Endothelial cell of umbilical vein (primary cell): ENCODE measurements at regions not wholly inside any gene's neighbourhood (a gene's known extent, or its start where the extent isn't known, plus 50 kb on each side); places are given as distances from the start of the nearest gene placed in this dataset.
A peak's percentile ranks its signal among the peaks of the same experiment; 100 is the strongest.

ENCODE experiments used
- BruUV-seq: library from RNA; stranded (reverse); fragments of 400-500 nt; replicated peaks from 2 replicates; lab custom pipeline; 2021; lab: Mats Ljungman, UMichigan
- CTCF ChIA-PET: fragments of 300-600, 350-600 bp; sonication (Branson Sonifier 250); formaldehyde crosslinking; loops from one replicate; lab custom pipeline; 2021; ENCODE audit warnings: antibody characterized with exemption, inconsistent platforms; lab: Charles Lee
- POLR2A ChIA-PET: fragments of 300-600, 350-600 bp; sonication (Branson Sonifier 250); formaldehyde crosslinking; loops from one replicate; lab custom pipeline; 2021; ENCODE audit warnings: antibody characterized with exemption, inconsistent platforms; lab: Charles Lee
- DNase-seq: peaks from one replicate; pipeline ENCODE4 v3.0.0-alpha.2; 2011; ENCODE audit warnings: low read depth, low spot score
- FAIRE-seq: peaks from 2 replicates; lab custom pipeline; 2011; peaks lifted over from hg19 to GRCh38; lab: Jason Lieb, UNC
- H2AFZ ChIP-seq: 2 replicates; pipeline ENCODE4 v1.6.0; 2012; ENCODE audit warnings: low read depth, low read length, control low read depth, inconsistent platforms
- H3K27ac ChIP-seq: 2 replicates; pipeline ENCODE4 v1.5.1; 2011; ENCODE audit warnings: low read depth, mild to moderate bottlenecking, control low read depth, low read length, moderate library complexity; ENCODE audit not compliant: insufficient read depth
- H3K27me3 ChIP-seq, 2 experiments: 2 replicates each; pipeline versions ENCODE4 v1.6.0 to v1.6.1; 2011; ENCODE audit warnings: low read length in 2 of 2, mixed read lengths in 1 of 2; ENCODE audit not compliant: control insufficient read depth in 2 of 2, insufficient read depth in 2 of 2
- H3K36me3 ChIP-seq, 2 experiments: 2 replicates in 1 of 2; 3 replicates in 1 of 2; pipeline ENCODE4 v1.5.1; 2011; ENCODE audit warnings: low read length in 2 of 2, mild to moderate bottlenecking in 1 of 2, moderate library complexity in 1 of 2; ENCODE audit not compliant: control insufficient read depth in 2 of 2, insufficient read depth in 2 of 2; ENCODE audit errors: extremely low read depth in 1 of 2
- H3K4me1 ChIP-seq: 3 replicates; pipeline ENCODE4 v1.5.1; 2011; ENCODE audit warnings: mild to moderate bottlenecking, low read length; ENCODE audit not compliant: control insufficient read depth, insufficient read depth; ENCODE audit errors: extremely low read depth
- H3K4me2 ChIP-seq: 2 replicates; pipeline ENCODE4 v1.6.1; 2011; ENCODE audit warnings: low read length, control low read depth, mixed read lengths; ENCODE audit not compliant: insufficient read depth
- H3K4me3 ChIP-seq, 3 experiments: fragments of 200-600 bp in 1 of 3; sonication (generic), shearing (Covaris generic) in 1 of 3; replicated peaks in 1 of 3; 2 replicates each; pipeline ENCODE4 v1.5.1; 2011 to 2016; ENCODE audit warnings: control low read depth in 3 of 3, low read length in 3 of 3, mild to moderate bottlenecking in 2 of 3, inconsistent platforms in 1 of 3, low read depth in 1 of 3, moderate library complexity in 1 of 3; ENCODE audit not compliant: insufficient read depth in 1 of 3
- H3K79me2 ChIP-seq: 2 replicates; pipeline ENCODE4 v1.6.0; 2012; ENCODE audit warnings: low read length, inconsistent platforms; ENCODE audit not compliant: control insufficient read depth, insufficient read depth
- H3K9ac ChIP-seq: replicated peaks from 2 replicates; pipeline ENCODE3; 2011; ENCODE audit warnings: low read length, control low read depth; ENCODE audit not compliant: insufficient read depth; ENCODE audit errors: extremely low read depth
- H3K9me1 ChIP-seq: replicated peaks from 3 replicates; pipeline ENCODE4 v1.6.0; 2011; ENCODE audit warnings: mild to moderate bottlenecking, low read length; ENCODE audit not compliant: control insufficient read depth, insufficient read depth; ENCODE audit errors: extremely low read depth
- H3K9me3 ChIP-seq: replicated peaks from 2 replicates; pipeline ENCODE4 v1.5.1; 2012; ENCODE audit warnings: low read length, inconsistent platforms; ENCODE audit not compliant: control insufficient read depth, insufficient read depth
- H4K20me1 ChIP-seq: replicated peaks from 2 replicates; pipeline ENCODE3; 2011; ENCODE audit warnings: mild to moderate bottlenecking, low read length; ENCODE audit not compliant: control insufficient read depth, insufficient read depth; ENCODE audit errors: extremely low read depth
- EZH2 ChIP-seq: IDR thresholded peaks from 2 replicates; pipeline ENCODE4 v1.6.1; 2012; ENCODE audit warnings: borderline replicate concordance, low read depth, mild to moderate bottlenecking, moderate library complexity, low read length, inconsistent platforms; ENCODE audit not compliant: severe bottlenecking
- FOS ChIP-seq: IDR thresholded peaks from 2 replicates; pipeline ENCODE4 v1.6.1; 2011; ENCODE audit warnings: mild to moderate bottlenecking, low read length, moderate library complexity, borderline replicate concordance; ENCODE audit not compliant: insufficient read depth
- GATA2 ChIP-seq: IDR thresholded peaks from 2 replicates; pipeline ENCODE4 v1.7.0; 2011; ENCODE audit warnings: low read depth, mild to moderate bottlenecking, moderate library complexity, mixed read lengths, low read length; ENCODE audit not compliant: insufficient read length, insufficient read depth
- JUN ChIP-seq: IDR thresholded peaks from 2 replicates; pipeline ENCODE4 v1.6.1; 2011; ENCODE audit warnings: borderline replicate concordance, low read depth; ENCODE audit not compliant: insufficient read length, insufficient read depth
- MYC ChIP-seq: IDR thresholded peaks from one replicate; pipeline ENCODE4 v1.6.1; 2011; ENCODE audit warnings: mild to moderate bottlenecking, low read depth, low read length
- POLR2A ChIP-seq: IDR thresholded peaks from 2 replicates; pipeline ENCODE4 v1.6.1; 2012; ENCODE audit warnings: low read depth, mild to moderate bottlenecking, control low read depth, low read length
- POLR2AphosphoS5 ChIP-seq: IDR thresholded peaks from 2 replicates; pipeline ENCODE4 v1.6.1; 2012; ENCODE audit warnings: low read depth, mild to moderate bottlenecking, control low read depth, low read length, moderate library complexity; ENCODE audit not compliant: insufficient read depth
- dilution Hi-C: fragments of 300-500 bp; cut with MboI; formaldehyde crosslinking; loops from one replicate; pipeline ENCODE4 v1.15.0; 2019; ENCODE audit warnings: low sequenced_read_pairs; ENCODE audit not compliant: extremely low pct_ligation_motif_present
- intact Hi-C: fragments of 100-400 bp; cut with micrococcal nuclease; formaldehyde crosslinking; loops from one replicate; pipeline ENCODE4 v1.10.0; 2022
- TF ChIP-seq, protein P1 (sequence below), 2 donors: IDR thresholded peaks; 1 replicate in 1 of 2; 2 replicates in 1 of 2; pipeline ENCODE4 v1.5.1; 2011; ENCODE audit warnings: low read length in 2 of 2, mild to moderate bottlenecking in 2 of 2, moderate library complexity in 2 of 2, control low read depth in 1 of 2, inconsistent platforms in 1 of 2, low read depth in 1 of 2; ENCODE audit not compliant: insufficient read depth in 1 of 2; ENCODE audit errors: extremely low read depth in 1 of 2
- TF ChIP-seq, protein P2 (sequence below): IDR thresholded peaks from 2 replicates; pipeline ENCODE4 v1.6.1; 2011; ENCODE audit not compliant: insufficient read depth, insufficient read length

- Histone ChIP-seq H3K9me1 (no peaks in the 10 kb centered on the region), H3K9ac (no peak overlapping the region), H3K4me1 (peaks cover 8% of the 10 kb centered on the region), H3K4me2 (no peak overlapping the region), H3K9me3 (no peaks in the 10 kb centered on the region), H3K79me2 (no peaks in the 10 kb centered on the region), H3K36me3 (no peaks in the 10 kb centered on the region), H3K27me3 (no peaks in the 10 kb centered on the region), H2AFZ (no peak overlapping the region), H4K20me1 (no peaks in the 10 kb centered on the region), H3K4me3 (no peak overlapping the region), H3K27ac (no peak overlapping the region)
- ChIA-PET CTCF (no interaction called here), POLR2A (no interaction called here)
- no TSS peak for BruUV-seq
- TF ChIP-seq POLR2AphosphoS5 (no peak), POLR2A (no peak), FOS (peak; percentile 24), MYC (no peak), JUN (no peak), EZH2 (no peak), GATA2 (peak; percentile 80)
- TF ChIP-seq, protein P1, sequence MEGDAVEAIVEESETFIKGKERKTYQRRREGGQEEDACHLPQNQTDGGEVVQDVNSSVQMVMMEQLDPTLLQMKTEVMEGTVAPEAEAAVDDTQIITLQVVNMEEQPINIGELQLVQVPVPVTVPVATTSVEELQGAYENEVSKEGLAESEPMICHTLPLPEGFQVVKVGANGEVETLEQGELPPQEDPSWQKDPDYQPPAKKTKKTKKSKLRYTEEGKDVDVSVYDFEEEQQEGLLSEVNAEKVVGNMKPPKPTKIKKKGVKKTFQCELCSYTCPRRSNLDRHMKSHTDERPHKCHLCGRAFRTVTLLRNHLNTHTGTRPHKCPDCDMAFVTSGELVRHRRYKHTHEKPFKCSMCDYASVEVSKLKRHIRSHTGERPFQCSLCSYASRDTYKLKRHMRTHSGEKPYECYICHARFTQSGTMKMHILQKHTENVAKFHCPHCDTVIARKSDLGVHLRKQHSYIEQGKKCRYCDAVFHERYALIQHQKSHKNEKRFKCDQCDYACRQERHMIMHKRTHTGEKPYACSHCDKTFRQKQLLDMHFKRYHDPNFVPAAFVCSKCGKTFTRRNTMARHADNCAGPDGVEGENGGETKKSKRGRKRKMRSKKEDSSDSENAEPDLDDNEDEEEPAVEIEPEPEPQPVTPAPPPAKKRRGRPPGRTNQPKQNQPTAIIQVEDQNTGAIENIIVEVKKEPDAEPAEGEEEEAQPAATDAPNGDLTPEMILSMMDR (IDR thresholded peaks at IDR 0.05; ENCODE audit: extremely low read depth in 1 of 2, insufficient read depth in 1 of 2, low read depth in 1 of 2, low read length in 2 of 2): no peak
- TF ChIP-seq, protein P2, sequence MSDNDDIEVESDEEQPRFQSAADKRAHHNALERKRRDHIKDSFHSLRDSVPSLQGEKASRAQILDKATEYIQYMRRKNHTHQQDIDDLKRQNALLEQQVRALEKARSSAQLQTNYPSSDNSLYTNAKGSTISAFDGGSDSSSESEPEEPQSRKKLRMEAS: no peak
- intact Hi-C loops: no loop called here
- DNase-seq (peak; percentile 60), FAIRE-seq (peak; percentile 66)
- dilution Hi-C loops: no loop called here
Observed at GRCh38 chr16:72637306-72637705, 410.6 kb downstream of the ZFHX3 start.
